H54 (cell line): ENCODE measurements at regions not wholly inside any gene's neighbourhood (a gene's known extent, or its start where the extent isn't known, plus 50 kb on each side); places are given as distances from the start of the nearest gene placed in this dataset.

ENCODE experiments used
- DNase-seq: peaks from one replicate; pipeline ENCODE4 v3.0.0; 2011; ENCODE audit warnings: low spot score, mixed read lengths; ENCODE audit not compliant: insufficient read length
- FAIRE-seq: peaks from 3 replicates; lab custom pipeline; 2011; peaks lifted over from hg19 to GRCh38; lab: Jason Lieb, UNC
- POLR2A ChIP-seq: IDR thresholded peaks from 2 replicates; pipeline ENCODE4 v1.6.1; 2011; ENCODE audit warnings: low read depth, mild to moderate bottlenecking, low read length

DNA sequence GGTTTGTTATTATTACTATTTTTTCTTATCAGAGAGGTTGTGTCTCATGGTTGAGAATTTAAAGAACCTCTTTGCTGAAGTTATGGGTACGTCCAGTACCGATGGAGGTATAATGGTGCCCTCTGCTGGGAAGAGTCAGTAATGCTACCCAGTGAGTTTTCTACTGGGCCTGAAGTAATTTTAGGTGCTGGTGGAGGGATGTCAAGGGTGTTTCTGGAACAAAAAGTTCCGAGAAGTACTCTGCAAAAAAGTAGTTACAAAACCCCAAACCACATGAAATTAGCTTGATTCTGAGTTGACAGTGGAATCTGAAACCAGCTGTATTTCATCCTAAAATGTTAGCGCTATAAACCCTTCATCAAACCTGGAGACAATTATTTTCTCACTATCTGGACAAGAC, 102.5 kb upstream of the MID1 start:
- DNase-seq (peak; percentile 3), FAIRE-seq (no peak)
- TF ChIP-seq POLR2A = no peak

GRCh38 chrX:10725071-10725470, 104.7 kb upstream of the MID1 start:
- DNase-seq (no peak), FAIRE-seq (no peak)
- TF ChIP-seq POLR2A = no peak

DNA sequence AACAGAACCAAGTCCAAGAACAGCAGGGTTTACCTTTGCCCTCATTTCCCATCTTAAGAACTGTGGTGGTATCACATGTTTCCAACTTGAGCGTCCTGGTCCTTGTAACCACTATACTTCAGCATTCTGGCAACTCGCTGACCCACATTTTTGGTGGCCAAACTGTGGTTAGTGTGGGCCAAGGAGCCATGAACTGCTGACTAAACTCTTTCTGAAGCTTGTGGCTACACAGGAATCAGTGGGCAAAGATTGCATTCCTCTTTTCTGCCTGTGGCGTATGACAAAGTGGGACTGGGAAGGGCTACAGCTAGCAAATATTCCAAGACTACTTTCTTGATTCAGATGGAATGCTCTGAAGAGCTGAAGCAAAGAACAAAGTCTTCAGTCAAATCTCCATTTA, 106.3 kb upstream of the MID1 start:
- DNase-seq (peak; percentile 1), FAIRE-seq (no peak)

DNA sequence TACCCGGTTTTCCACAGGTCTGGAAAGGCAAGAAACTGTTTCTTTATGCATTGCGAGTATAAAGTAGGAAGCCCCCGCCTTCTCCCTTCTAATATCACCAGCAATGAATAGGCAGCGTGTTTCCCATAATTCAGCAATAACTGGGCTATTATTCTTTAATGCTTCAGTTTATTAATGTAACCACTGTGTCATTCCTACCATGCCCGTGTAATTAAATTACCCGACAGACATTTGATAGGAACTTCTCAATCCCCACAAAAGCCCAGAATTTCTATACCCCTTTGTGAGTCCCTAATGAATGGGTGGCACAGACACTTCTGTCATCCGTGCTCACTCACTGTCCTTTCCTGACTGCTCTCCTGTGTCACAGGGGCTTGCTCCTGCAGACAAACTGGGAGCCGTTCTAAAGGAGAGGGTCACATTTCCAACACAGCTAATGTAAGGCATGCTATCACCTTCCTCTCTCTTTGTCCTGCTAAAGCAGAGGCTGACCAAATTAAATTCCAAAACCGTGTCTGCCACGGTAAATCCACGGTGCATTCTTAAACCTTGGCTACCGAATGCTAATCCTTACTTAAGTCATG, 108.5 kb upstream of the MID1 start:
- no peak for TF ChIP-seq POLR2A
- FAIRE-seq (no peak), DNase-seq (no peak)

More for the DNA sequence above, 106.3 kb upstream of the MID1 start:
- no peak for TF ChIP-seq POLR2A

GRCh38 chrX:10739426-10739825, 119.0 kb upstream of the MID1 start:
- FAIRE-seq (no peak), DNase-seq (no peak)
- no peak for TF ChIP-seq POLR2A

DNA sequence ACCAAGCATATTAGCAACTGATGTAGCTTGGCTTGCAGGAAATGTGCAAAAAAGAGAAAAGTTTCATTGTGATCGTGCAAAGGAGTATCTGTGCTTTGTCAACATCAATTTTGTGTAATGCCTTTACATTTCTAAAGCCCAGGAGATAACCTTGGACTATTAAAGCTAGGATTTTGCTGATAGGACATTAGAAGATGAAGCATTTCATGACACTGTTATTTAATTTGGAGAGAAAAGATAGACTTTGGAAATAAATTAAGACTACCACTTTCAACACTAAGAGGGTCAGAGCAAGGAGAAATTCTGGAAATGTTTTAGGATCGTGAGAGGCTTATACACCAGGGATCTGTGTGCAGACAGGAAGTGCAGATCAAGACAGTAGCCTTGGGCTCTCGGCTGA, 120.6 kb upstream of the MID1 start:
- DNase-seq (no peak), FAIRE-seq (no peak)
- no peak for TF ChIP-seq POLR2A

DNA sequence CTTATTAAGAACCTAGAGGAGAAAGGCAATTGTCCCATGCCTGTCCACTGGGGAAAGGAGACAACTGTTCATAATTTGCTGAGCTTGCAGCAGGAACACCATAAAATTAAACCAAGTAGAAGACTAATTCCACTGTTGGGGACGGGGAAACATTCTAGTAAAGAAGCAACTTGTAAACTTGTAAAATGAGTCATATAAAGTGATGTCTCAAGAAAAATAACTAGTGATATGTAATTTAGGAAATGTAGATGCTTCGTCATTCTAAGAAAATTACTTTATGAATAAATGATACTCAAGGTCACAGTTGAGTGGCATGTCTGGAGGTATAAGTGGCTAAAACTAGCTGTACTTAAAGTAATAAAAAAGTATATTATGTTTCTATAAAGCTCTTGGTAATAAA, 121.2 kb upstream of the MID1 start:
- no peak for TF ChIP-seq POLR2A
- FAIRE-seq (no peak), DNase-seq (no peak)

DNA sequence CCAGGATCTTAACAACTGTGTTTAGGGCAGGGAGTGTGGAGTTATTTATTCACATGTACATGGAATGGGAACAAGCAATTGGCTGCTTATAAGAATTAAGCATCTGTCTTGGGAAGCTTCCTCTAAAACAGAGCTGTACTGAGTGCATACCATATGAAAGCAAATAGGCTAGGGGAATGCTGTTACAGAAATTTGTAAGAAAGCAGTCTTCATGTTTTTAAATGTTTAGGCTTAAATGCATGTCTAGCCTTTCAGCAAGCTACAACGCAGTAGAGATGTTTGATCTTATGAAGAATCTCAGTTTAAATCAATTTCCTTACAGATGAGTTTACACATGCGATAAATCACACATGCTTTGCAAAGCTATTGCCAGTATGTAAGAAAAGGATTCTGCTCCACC, 123.1 kb upstream of the MID1 start:
- DNase-seq (no peak), FAIRE-seq (no peak)
- TF ChIP-seq POLR2A = no peak

- FAIRE-seq (no peak), DNase-seq (no peak)
- TF ChIP-seq POLR2A = no peak
Measured at GRCh38 chrX:10744007-10744406, 123.6 kb upstream of the MID1 start.

DNA sequence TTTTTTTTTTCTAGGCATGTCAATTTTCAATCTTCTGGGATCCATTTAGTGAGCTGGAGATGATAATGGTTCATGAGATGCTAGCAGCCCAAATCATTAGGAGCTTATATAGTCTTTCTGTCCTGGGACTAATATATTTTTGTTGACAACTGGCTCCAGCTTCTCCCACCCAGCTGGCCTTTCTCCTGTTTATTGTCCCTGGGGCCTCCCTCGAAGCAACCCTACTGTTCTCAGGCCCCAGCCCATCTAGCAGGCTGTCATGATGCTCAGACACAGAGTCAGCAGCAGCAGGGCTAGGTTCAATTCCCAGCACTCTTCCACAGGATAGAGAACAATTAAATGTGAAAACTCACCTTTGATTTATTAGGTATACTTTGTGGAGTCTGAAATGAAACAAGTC, 127.6 kb upstream of the MID1 start:
- FAIRE-seq (no peak), DNase-seq (no peak)
- no peak for TF ChIP-seq POLR2A

GRCh38 chrX:10749113-10749512, 128.7 kb upstream of the MID1 start:
- TF ChIP-seq POLR2A = no peak
- FAIRE-seq (no peak), DNase-seq (no peak)

DNA sequence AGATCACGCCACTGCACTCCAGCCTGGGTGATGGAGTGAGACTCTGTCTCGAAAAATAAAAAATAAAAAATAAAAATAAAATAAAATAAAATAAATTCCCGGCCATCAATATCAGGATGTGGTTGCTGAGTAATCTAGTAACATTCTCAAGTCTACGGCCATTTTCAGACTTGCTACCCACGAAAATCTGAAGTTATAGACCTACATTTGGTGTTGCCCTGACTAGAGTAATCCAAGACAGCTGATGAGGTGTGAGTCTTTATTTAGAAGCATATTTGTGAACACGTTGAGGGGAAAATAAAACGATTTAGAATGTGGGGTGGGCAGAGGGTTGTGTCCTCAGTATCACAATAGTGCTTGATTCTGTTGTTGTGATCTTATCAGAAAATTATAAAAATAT, 130.2 kb upstream of the MID1 start:
- no peak for TF ChIP-seq POLR2A
- DNase-seq = no peak
- no peak for FAIRE-seq

- DNase-seq (no peak), FAIRE-seq (no peak)
- TF ChIP-seq POLR2A = no peak
Measured at GRCh38 chrX:10753116-10753515, 132.7 kb upstream of the MID1 start.

DNA sequence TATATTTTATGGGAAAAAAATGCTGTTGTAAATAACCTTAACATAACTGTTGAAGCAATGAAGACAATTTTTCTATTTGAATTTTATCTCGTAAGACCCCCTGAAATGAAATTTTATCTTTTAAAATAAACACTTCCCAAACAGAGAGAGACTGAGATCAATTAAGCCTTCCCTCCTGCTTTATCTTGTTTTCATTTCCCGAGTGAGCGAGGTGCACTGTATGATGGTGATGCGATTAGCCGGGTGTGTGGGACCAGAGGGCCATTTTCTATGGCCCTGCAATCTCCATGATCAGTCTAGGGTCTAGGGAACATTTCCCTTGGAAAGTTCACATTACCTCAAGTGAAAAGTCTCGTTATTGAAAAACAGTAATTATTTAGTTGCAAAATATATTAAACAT, 134.1 kb upstream of the MID1 start:
- DNase-seq = no peak
- TF ChIP-seq POLR2A = no peak
- FAIRE-seq = no peak

GRCh38 chrX:10755439-10756334, 135.3 kb upstream of the MID1 start:
- no peak for TF ChIP-seq POLR2A
- FAIRE-seq (no peak), DNase-seq (no peak)
